Omental fat pad (tissue), 3 donors: ENCODE measurements at regions not wholly inside any gene's neighbourhood (a gene's known extent, or its start where the extent isn't known, plus 50 kb on each side); places are given as distances from the start of the nearest gene placed in this dataset.

Experiments
- ATAC-seq: fragments of 150-250 bp; one replicate; pipeline ENCODE4 v1.9.1; 2016; ENCODE audit warnings: mild to moderate bottlenecking, moderate library complexity; ENCODE audit not compliant: low FRiP score
- DNase-seq: peaks from one replicate; pipeline ENCODE4 v3.0.0-alpha.2; 2019; ENCODE audit warnings: low spot score
- CTCF ChIP-seq, 3 donors: fragments of 450-650 bp; IDR thresholded peaks; one replicate each; pipeline ENCODE4 v1.5.1; 2016 to 2017; ENCODE audit warnings: antibody characterized with exemption in 3 of 3, mild to moderate bottlenecking in 3 of 3, moderate library complexity in 2 of 3

- ATAC-seq (no peak), DNase-seq (no peak)
- no peak for TF ChIP-seq CTCF (IDR thresholded peaks at IDR 0.05)
Observed at GRCh38 chr11:90845126-90845525, 622.3 kb upstream of the CHORDC1 start.

- no peak for ATAC-seq
- DNase-seq = no peak
- no peak for TF ChIP-seq CTCF (IDR thresholded peaks at IDR 0.05)
Observed at GRCh38 chr11:90844041-90844440, 621.2 kb upstream of the CHORDC1 start.

- no peak for ATAC-seq
- TF ChIP-seq CTCF (IDR thresholded peaks at IDR 0.05) = no peak
- DNase-seq = no peak
Observed at GRCh38 chr11:90842681-90843080, 619.8 kb upstream of the CHORDC1 start.

GRCh38 chr11:90840071-90840470 lies 617.2 kb upstream of the CHORDC1 start:
- DNase-seq (no peak), ATAC-seq (no peak)
- TF ChIP-seq CTCF (IDR thresholded peaks at IDR 0.05) = no peak

GRCh38 chr11:90836031-90836430 lies 613.2 kb upstream of the CHORDC1 start:
- no peak for ATAC-seq
- TF ChIP-seq CTCF (IDR thresholded peaks at IDR 0.05) = no peak

GRCh38 chr11:90823446-90823845 lies 600.6 kb upstream of the CHORDC1 start:
- no peak for ATAC-seq
- TF ChIP-seq CTCF (IDR thresholded peaks at IDR 0.05) = no peak
- DNase-seq = no peak

More at GRCh38 chr11:90836031-90836430, 613.2 kb upstream of the CHORDC1 start:
- DNase-seq = no peak

- TF ChIP-seq CTCF (IDR thresholded peaks at IDR 0.05) = no peak
- DNase-seq (no peak), ATAC-seq (no peak)
Observed at GRCh38 chr11:90822996-90823395, 600.1 kb upstream of the CHORDC1 start.
